ENCODE measurements at regions not wholly inside any gene's neighbourhood (a gene's known extent, or its start where the extent isn't known, plus 50 kb on each side); places are given as distances from the start of the nearest gene placed in this dataset.
A peak's percentile ranks its signal among the peaks of the same experiment; 100 is the strongest.

GRCh38 chr6:23003671-23004467 lies 434.5 kb downstream of the HDGFL1 start:
- H3K27ac ChIP-seq = peak overlapping the region in 1 of 2 donors; percentile 8
- DNase-seq (ENCODE audit: low spot score) = no peak
- H3K4me3 ChIP-seq = peak overlapping the region; percentile 56
- TF ChIP-seq, protein P1, sequence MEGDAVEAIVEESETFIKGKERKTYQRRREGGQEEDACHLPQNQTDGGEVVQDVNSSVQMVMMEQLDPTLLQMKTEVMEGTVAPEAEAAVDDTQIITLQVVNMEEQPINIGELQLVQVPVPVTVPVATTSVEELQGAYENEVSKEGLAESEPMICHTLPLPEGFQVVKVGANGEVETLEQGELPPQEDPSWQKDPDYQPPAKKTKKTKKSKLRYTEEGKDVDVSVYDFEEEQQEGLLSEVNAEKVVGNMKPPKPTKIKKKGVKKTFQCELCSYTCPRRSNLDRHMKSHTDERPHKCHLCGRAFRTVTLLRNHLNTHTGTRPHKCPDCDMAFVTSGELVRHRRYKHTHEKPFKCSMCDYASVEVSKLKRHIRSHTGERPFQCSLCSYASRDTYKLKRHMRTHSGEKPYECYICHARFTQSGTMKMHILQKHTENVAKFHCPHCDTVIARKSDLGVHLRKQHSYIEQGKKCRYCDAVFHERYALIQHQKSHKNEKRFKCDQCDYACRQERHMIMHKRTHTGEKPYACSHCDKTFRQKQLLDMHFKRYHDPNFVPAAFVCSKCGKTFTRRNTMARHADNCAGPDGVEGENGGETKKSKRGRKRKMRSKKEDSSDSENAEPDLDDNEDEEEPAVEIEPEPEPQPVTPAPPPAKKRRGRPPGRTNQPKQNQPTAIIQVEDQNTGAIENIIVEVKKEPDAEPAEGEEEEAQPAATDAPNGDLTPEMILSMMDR (IDR thresholded peaks at IDR 0.05) = no peak

- TF ChIP-seq, protein P1 (IDR thresholded peaks at IDR 0.05) = no peak
- Histone ChIP-seq H3K27ac (no peak overlapping the region), H3K4me3 (no peak overlapping the region)
- no peak for DNase-seq (ENCODE audit: low spot score)
Observed at GRCh38 chr6:23006656-23007055, 437.3 kb downstream of the HDGFL1 start.

DNA sequence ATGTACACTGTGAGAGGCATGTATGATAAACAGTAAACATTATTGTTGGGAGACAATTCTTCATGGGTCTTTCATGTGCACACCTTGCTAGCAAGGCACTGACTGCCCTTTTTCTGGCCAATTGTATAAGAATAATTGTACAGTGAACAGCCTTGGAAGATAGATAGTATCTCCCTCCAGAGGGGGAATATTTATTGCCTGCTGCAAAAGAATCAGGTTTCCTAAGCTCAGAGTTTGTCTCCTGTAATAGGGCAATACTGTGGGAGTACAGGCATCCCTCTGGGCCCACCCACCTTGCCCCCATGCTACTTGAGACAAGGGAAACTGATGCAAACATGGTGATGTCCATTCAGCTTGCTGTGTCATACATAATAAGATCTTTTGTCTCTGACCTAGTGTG lies 442.2 kb downstream of the HDGFL1 start:
- TF ChIP-seq, protein P1 (IDR thresholded peaks at IDR 0.05) = no peak
- no peak overlapping the region for H3K4me3 ChIP-seq
- H3K27ac ChIP-seq = no peak overlapping the region
- DNase-seq (ENCODE audit: low spot score) = no peak

DNA sequence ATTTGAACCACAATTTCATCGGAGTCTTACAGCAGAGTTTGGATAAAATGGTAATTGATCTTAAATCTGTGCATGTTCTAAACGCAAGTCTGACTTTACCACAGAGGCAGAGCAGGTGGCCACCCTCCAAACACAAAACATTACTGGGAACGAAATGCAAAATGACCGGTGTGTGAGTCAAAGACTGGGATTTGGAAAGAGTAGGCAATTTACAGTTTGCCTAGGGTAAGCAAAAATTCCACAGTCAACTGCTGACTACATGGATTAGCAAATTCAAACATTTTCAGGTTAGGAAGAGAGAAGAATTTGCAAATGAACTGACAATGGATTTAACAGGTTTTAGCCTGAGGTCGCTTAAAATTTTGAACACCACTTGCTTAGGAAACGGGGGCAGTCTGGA lies 444.4 kb downstream of the HDGFL1 start:
- TF ChIP-seq, protein P1 (IDR thresholded peaks at IDR 0.05) = no peak
- H3K4me3 ChIP-seq = no peak overlapping the region
- no peak overlapping the region for H3K27ac ChIP-seq
- DNase-seq (ENCODE audit: low spot score) = no peak

- H3K4me3 ChIP-seq = no peak overlapping the region
- DNase-seq (ENCODE audit: low spot score) = no peak
- H3K27ac ChIP-seq = no peak overlapping the region
- TF ChIP-seq, protein P1 (IDR thresholded peaks at IDR 0.05) = no peak
Observed at GRCh38 chr6:23016696-23017095, 447.3 kb downstream of the HDGFL1 start.

- no peak for DNase-seq (ENCODE audit: low spot score)
- TF ChIP-seq, protein P1 (IDR thresholded peaks at IDR 0.05) = no peak
- H3K27ac ChIP-seq = no peak overlapping the region
- no peak overlapping the region for H3K4me3 ChIP-seq
Observed at GRCh38 chr6:23021487-23021886, 452.1 kb downstream of the HDGFL1 start.

DNA sequence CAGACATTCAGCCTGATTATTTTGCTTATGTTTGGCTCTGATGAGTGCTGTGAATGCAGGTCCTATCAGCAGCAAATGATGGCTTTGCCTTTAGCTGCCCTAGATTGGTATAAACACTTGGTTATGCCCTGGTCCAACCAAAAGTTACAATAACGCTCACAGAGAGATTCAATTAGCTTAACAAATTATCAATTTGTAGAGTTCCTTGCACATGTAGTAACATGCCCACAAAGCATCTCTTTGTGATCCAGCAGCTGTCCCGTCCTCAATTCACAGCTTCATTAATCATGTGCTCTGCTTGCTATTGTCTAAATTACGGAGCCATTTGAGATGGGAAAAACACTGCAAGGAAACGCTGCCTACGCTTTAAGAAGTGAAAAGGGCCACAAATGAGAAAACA lies 457.9 kb downstream of the HDGFL1 start:
- no peak overlapping the region for H3K27ac ChIP-seq
- TF ChIP-seq, protein P1 (IDR thresholded peaks at IDR 0.05) = no peak
- H3K4me3 ChIP-seq = no peak overlapping the region
- no peak for DNase-seq (ENCODE audit: low spot score)

Data from coronary artery (tissue), 2 donors.